Brain microvascular endothelial cell (primary cell): ENCODE measurements at regions not wholly inside any gene's neighbourhood (a gene's known extent, or its start where the extent isn't known, plus 50 kb on each side); places are given as distances from the start of the nearest gene placed in this dataset.

ENCODE experiments used
- DNase-seq: peaks from one replicate; pipeline ENCODE4 v3.0.0-alpha.2; 2020
- H3K27ac ChIP-seq: fragments of 250-450 bp; sonication (Bioruptor Pico); 2 replicates; pipeline ENCODE4 v1.5.1; 2020; ENCODE audit warnings: mild to moderate bottlenecking, moderate library complexity
- H3K27me3 ChIP-seq: fragments of 250-450 bp; sonication (Bioruptor Pico); replicated peaks from 2 replicates; pipeline ENCODE4 v1.5.1; 2020; ENCODE audit warnings: mild to moderate bottlenecking
- H3K36me3 ChIP-seq: fragments of 250-450 bp; sonication (Bioruptor Pico); replicated peaks from 2 replicates; pipeline ENCODE4 v1.5.1; 2020; ENCODE audit warnings: mild to moderate bottlenecking
- H3K4me3 ChIP-seq: 2 replicates; pipeline ENCODE4 v1.5.1; 2011; ENCODE audit warnings: low read depth, mild to moderate bottlenecking, control low read depth, low read length, moderate library complexity
- CTCF ChIP-seq: IDR thresholded peaks from 2 replicates; pipeline ENCODE4 v1.5.1; 2011; ENCODE audit warnings: low read depth, mild to moderate bottlenecking, moderate library complexity, low read length, control low read depth, inconsistent platforms; ENCODE audit errors: missing control alignments
- in situ Hi-C: cut with HindIII; loops from 2 replicates; pipeline ENCODE4 v1.10.0; 2017; ENCODE audit warnings: low sequenced_read_pairs, low pct_ligation_motif_present

DNA sequence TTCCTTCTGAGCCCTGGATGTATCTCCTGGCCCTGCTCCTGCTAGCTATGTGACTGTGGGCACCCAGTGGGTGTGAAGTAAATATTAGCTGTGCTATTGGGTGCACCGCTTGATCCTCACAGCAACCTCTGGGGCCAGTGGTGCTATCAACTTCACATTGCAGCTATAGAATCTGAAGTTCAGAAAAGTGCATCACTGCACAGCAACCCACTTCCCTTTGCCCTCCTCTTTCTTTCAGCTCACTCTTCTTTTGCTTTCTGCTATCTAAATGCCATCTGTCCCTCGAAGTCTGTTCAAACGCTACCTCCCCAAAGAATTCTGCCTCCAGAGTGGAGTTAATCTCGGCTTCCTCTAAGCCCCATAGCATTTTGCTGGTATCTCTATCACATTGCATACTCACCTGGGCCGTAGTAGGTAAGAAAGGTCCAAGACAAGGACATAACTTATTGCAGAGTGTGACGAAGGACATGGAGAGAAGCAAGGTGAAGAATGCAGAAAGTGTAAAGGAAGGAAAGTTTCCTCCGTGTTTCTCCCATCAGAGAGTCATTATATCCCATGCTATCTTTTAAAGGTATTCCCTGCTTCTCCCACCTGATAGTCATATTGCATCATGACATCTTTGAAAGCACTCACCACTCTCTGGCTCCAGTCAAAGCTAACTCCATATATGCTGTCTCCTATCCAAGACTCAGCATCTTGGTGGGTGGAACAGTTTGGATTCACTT is 57.1 kb upstream of the BCL6 start:
- TF ChIP-seq CTCF = no peak
- no peak overlapping the region for H3K4me3 ChIP-seq
- in situ Hi-C loops = no loop called here

GRCh38 chr3:187802928-187803259 is 57.6 kb upstream of the BCL6 start:
- Histone ChIP-seq H3K27ac (no peak overlapping the region), H3K27me3 (no peaks in the 10 kb centered on the region), H3K4me3 (no peak overlapping the region), H3K36me3 (no peaks in the 10 kb centered on the region)
- in situ Hi-C loops = no loop called here
- no peak for TF ChIP-seq CTCF
- no peak for DNase-seq

More for the DNA sequence above, 57.1 kb upstream of the BCL6 start:
- no peak for DNase-seq
- H3K27me3 ChIP-seq = no peaks in the 10 kb centered on the region
- no peaks in the 10 kb centered on the region for H3K36me3 ChIP-seq
- H3K27ac ChIP-seq = no peak overlapping the region

DNA sequence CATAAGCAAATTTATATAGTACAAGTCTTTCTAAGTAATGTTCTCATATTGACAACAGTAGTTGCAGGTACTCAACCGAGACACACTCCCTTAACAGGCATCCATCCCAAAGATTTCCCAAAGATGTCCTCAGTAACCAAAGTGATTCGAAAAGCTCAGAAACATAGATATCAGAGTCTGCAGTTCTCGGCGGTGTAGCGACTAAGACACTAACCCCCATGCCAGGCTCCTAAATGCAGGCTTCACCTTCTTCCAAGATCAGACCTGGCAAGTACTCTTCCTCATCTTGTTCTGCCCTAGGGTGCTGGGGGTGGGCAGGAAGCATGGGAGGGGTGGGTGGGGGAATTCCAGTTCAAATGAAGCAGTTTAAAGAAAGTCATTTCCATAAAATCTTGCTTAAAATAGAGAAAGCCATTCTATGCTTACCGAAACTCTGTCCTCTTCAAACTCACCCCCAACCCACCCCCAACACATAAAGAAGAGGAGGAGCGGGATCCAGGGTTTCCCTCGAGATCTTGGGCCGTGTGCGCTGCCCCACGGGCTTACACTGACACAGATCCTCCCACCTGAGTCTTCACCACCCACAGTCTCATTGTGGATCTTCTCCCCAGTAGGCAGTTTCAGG is 59.0 kb upstream of the BCL6 start:
- in situ Hi-C loops = no loop called here
- no peaks in the 10 kb centered on the region for H3K27me3 ChIP-seq
- no peak for TF ChIP-seq CTCF
- no peak overlapping the region for H3K4me3 ChIP-seq
- H3K27ac ChIP-seq = no peak overlapping the region
- H3K36me3 ChIP-seq = no peaks in the 10 kb centered on the region
- DNase-seq = no peak

GRCh38 chr3:187804745-187805121 is 59.5 kb upstream of the BCL6 start:
- DNase-seq = no peak
- H3K27me3 ChIP-seq = no peaks in the 10 kb centered on the region
- H3K36me3 ChIP-seq = no peaks in the 10 kb centered on the region
- in situ Hi-C loops = no loop called here
- no peak overlapping the region for H3K4me3 ChIP-seq
- no peak overlapping the region for H3K27ac ChIP-seq
- TF ChIP-seq CTCF = no peak

DNA sequence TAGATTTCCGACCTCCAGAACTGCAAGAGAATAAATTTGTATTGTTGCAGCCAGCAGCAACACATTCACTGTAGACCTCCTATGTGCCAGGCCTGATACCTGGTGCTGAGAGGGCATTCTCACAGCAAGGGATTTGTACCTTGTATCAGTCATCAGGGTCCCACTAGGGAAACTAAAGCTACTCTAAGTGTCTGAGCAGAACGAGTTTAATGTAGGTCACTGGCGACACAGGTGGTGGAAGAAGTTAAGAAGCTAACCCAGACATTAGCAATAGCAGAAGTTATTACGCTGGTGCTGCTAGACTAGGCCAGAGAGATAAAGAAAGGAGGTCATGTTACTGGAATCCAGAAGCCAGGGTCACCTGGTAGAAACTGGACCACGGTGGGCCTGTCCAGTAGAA is 60.5 kb upstream of the BCL6 start:
- Histone ChIP-seq H3K36me3 (no peaks in the 10 kb centered on the region), H3K27me3 (no peaks in the 10 kb centered on the region), H3K27ac (no peak overlapping the region), H3K4me3 (no peak overlapping the region)
- no peak for TF ChIP-seq CTCF
- in situ Hi-C loops = no loop called here
- no peak for DNase-seq
